ENCODE measurements at regions not wholly inside any gene's neighbourhood (a gene's known extent, or its start where the extent isn't known, plus 50 kb on each side); places are given as distances from the start of the nearest gene placed in this dataset.

GRCh38 chrX:7263330-7263729 lies 115.4 kb upstream of the PUDP start:
- Histone ChIP-seq H3K36me3 (peaks cover 0 to 28% (median 0%) of the 10 kb centered on the region in 3 donors), H3K4me1 (no peaks in the 10 kb centered on the region), H3K27me3 (no peaks in the 10 kb centered on the region), H3K27ac (no peak overlapping the region), H3K4me3 (no peak overlapping the region), H3K9me3 (peaks cover 0 to 3% (median 0%) of the 10 kb centered on the region in 4 donors)
- WGBS, 2 donors = 95 to 97% methylated on average over 5 of the region's 5 CpGs
- DNase-seq (ENCODE audit: low spot score in 2 of 2) = no peak
- TF ChIP-seq EP300 (IDR thresholded peaks at IDR 0.05) (no peak), CTCF (IDR thresholded peaks at IDR 0.05) (no peak), POLR2A (IDR thresholded peaks at IDR 0.05) (no peak)

GRCh38 chrX:7262551-7262950 lies 114.6 kb upstream of the PUDP start:
- H3K27ac ChIP-seq = no peak overlapping the region
- H3K36me3 ChIP-seq = peaks cover 0 to 28% (median 0%) of the 10 kb centered on the region in 3 donors
- H3K4me1 ChIP-seq = no peaks in the 10 kb centered on the region
- H3K27me3 ChIP-seq = no peaks in the 10 kb centered on the region
- H3K4me3 ChIP-seq = no peak overlapping the region
- peaks cover 0 to 3% (median 0%) of the 10 kb centered on the region in 4 donors for H3K9me3 ChIP-seq
- TF ChIP-seq EP300 (IDR thresholded peaks at IDR 0.05) (no peak), POLR2A (IDR thresholded peaks at IDR 0.05) (no peak), CTCF (IDR thresholded peaks at IDR 0.05) (no peak)
- DNase-seq (ENCODE audit: low spot score in 2 of 2) = no peak

GRCh38 chrX:7261672-7262332 lies 113.8 kb upstream of the PUDP start:
- no peak for TF ChIP-seq POLR2A (IDR thresholded peaks at IDR 0.05)
- TF ChIP-seq CTCF (IDR thresholded peaks at IDR 0.05) = no peak
- TF ChIP-seq EP300 (IDR thresholded peaks at IDR 0.05) = no peak
- H3K9me3 ChIP-seq = peaks cover 0 to 3% (median 0%) of the 10 kb centered on the region in 4 donors
- WGBS, 2 donors = 81 to 82% methylated on average over 5 of the region's 5 CpGs
- H3K27ac ChIP-seq = no peak overlapping the region
- H3K4me1 ChIP-seq = no peaks in the 10 kb centered on the region
- H3K27me3 ChIP-seq = no peaks in the 10 kb centered on the region
- DNase-seq (ENCODE audit: low spot score in 2 of 2) = no peak
- H3K4me3 ChIP-seq = no peak overlapping the region
- peaks cover 0 to 28% (median 0%) of the 10 kb centered on the region in 3 donors for H3K36me3 ChIP-seq

- Histone ChIP-seq H3K4me3 (no peak overlapping the region), H3K27ac (no peak overlapping the region), H3K27me3 (no peaks in the 10 kb centered on the region), H3K4me1 (no peaks in the 10 kb centered on the region), H3K36me3 (peaks cover 0 to 28% (median 0%) of the 10 kb centered on the region in 3 donors), H3K9me3 (no peaks in the 10 kb centered on the region)
- TF ChIP-seq CTCF (IDR thresholded peaks at IDR 0.05) (no peak), POLR2A (IDR thresholded peaks at IDR 0.05) (no peak), EP300 (IDR thresholded peaks at IDR 0.05) (no peak)
- DNase-seq (ENCODE audit: low spot score in 2 of 2) = no peak
- WGBS, 2 donors = 55 to 62% methylated on average over 4 of the region's 4 CpGs
Observed at GRCh38 chrX:7254144-7254543, 106.2 kb upstream of the PUDP start.

- Histone ChIP-seq H3K36me3 (peaks cover 0 to 27% (median 0%) of the 10 kb centered on the region in 3 donors), H3K9me3 (no peaks in the 10 kb centered on the region), H3K27me3 (no peaks in the 10 kb centered on the region), H3K4me1 (no peaks in the 10 kb centered on the region), H3K4me3 (no peak overlapping the region), H3K27ac (no peak overlapping the region)
- WGBS, 2 donors = 92 to 100% methylated on average over 3 to 5 of the region's 5 CpGs
- DNase-seq (ENCODE audit: low spot score in 2 of 2) = no peak
- TF ChIP-seq POLR2A (IDR thresholded peaks at IDR 0.05) (no peak), CTCF (IDR thresholded peaks at IDR 0.05) (no peak), EP300 (IDR thresholded peaks at IDR 0.05) (no peak)
Observed at GRCh38 chrX:7253565-7253964, 105.6 kb upstream of the PUDP start.
